K562 (cell line): ENCODE measurements at regions not wholly inside any gene's neighbourhood (a gene's known extent, or its start where the extent isn't known, plus 50 kb on each side); places are given as distances from the start of the nearest gene placed in this dataset.

Source experiments
- ATAC-seq: fragments of 200-7000 bp; cut with Tn5 transposase; 3 replicates; pipeline ENCODE4 v1.9.1; 2020; ENCODE audit warnings: moderate library complexity
- BruUV-seq: library from RNA; stranded (reverse); fragments of 400-500 nt; replicated peaks from 2 replicates; lab custom pipeline; 2021; lab: Mats Ljungman, UMichigan
- CTCF ChIA-PET: fragments of 300-600 bp; formaldehyde crosslinking; extraction: SDS; loops from one replicate; lab custom pipeline; 2021; ENCODE audit warnings: low intra/inter-chr PET ratio; lab: Yijun Ruan, JAX
- POLR2A ChIA-PET: fragments of 300-600, 350-650 bp; sonication (Branson Sonifier 250); formaldehyde crosslinking; extraction: SDS; loops from one replicate; lab custom pipeline; 2021; ENCODE audit warnings: antibody characterized with exemption, inconsistent platforms; lab: Yijun Ruan, JAX
- DNase-seq, 4 experiments: peaks; one replicate each; pipeline versions ENCODE4 v3.0.0 to v3.0.0-alpha.2; 2011 to 2018; ENCODE audit warnings: low spot score in 3 of 4, mixed read lengths in 3 of 4; ENCODE audit errors: extremely low read depth in 1 of 4
- FAIRE-seq: peaks from 2 replicates; lab custom pipeline; 2011; peaks lifted over from hg19 to GRCh38; lab: Jason Lieb, UNC
- H2AFZ ChIP-seq: 2 replicates; pipeline ENCODE4 v1.6.0; 2011; ENCODE audit warnings: low read depth, low read length, control low read depth, inconsistent platforms
- H3K27ac ChIP-seq: fragments of 200-600 bp; 3 replicates; pipeline ENCODE4 v1.8.0; 2011; ENCODE audit warnings: low read depth, mild to moderate bottlenecking, control low read depth, inconsistent platforms, low read length, moderate library complexity, mixed read lengths; ENCODE audit errors: extremely low read depth
- H3K27me3 ChIP-seq, 2 experiments: fragments of 300-600 bp in 1 of 2; 2 replicates in 1 of 2; 3 replicates in 1 of 2; pipeline versions ENCODE4 v1.6.0 to v1.8.0; 2011; ENCODE audit warnings: inconsistent platforms in 2 of 2, low read length in 2 of 2, mild to moderate bottlenecking in 1 of 2, mixed read lengths in 1 of 2, moderate library complexity in 1 of 2; ENCODE audit not compliant: control insufficient read depth in 2 of 2, insufficient read depth in 2 of 2
- H3K36me3 ChIP-seq: fragments of 300-600 bp; 3 replicates; pipeline ENCODE4 v1.8.0; 2011; ENCODE audit warnings: mild to moderate bottlenecking, low read length, inconsistent platforms; ENCODE audit not compliant: control insufficient read depth, insufficient read depth
- H3K4me1 ChIP-seq, 2 experiments: fragments of 200-600 bp in 1 of 2; replicated peaks in 1 of 2; 2 replicates in 1 of 2; 3 replicates in 1 of 2; pipeline versions ENCODE4 v1.5.1 to v1.8.0; 2011; ENCODE audit warnings: inconsistent platforms in 2 of 2, low read length in 2 of 2, mild to moderate bottlenecking in 1 of 2, mixed read lengths in 1 of 2, moderate library complexity in 1 of 2; ENCODE audit not compliant: control insufficient read depth in 2 of 2, insufficient read depth in 2 of 2
- H3K4me2 ChIP-seq: 2 replicates; pipeline ENCODE4 v1.6.1; 2011; ENCODE audit warnings: low read length, control low read depth, inconsistent platforms, mixed read lengths; ENCODE audit not compliant: insufficient read depth
- H3K4me3 ChIP-seq: fragments of 200-600 bp; sonication (generic), shearing (Covaris generic); 2 replicates; pipeline ENCODE4 v1.5.1; 2016; ENCODE audit warnings: control low read depth, inconsistent platforms
- H3K79me2 ChIP-seq: fragments of 200-600 bp; 3 replicates; pipeline ENCODE4 v1.8.0; 2011; ENCODE audit warnings: low read length, inconsistent platforms; ENCODE audit not compliant: control insufficient read depth, insufficient read depth
- H3K9ac ChIP-seq, 2 experiments: 2 replicates each; pipeline versions ENCODE4 v1.6.0 to v1.6.1; 2011; ENCODE audit warnings: low read depth in 2 of 2, low read length in 2 of 2, control low read depth in 1 of 2, inconsistent platforms in 1 of 2, mild to moderate bottlenecking in 1 of 2, mixed read lengths in 1 of 2; ENCODE audit not compliant: insufficient read depth in 1 of 2
- H3K9me1 ChIP-seq: one replicate; pipeline ENCODE4 v1.6.0; 2011; ENCODE audit warnings: inconsistent platforms, mild to moderate bottlenecking, low read length, moderate library complexity; ENCODE audit not compliant: control insufficient read depth, insufficient read depth
- H3K9me3 ChIP-seq: replicated peaks from 2 replicates; pipeline ENCODE4 v1.5.1; 2011; ENCODE audit warnings: low read depth, low read length, inconsistent platforms; ENCODE audit not compliant: control insufficient read depth, insufficient read depth
- H4K20me1 ChIP-seq: replicated peaks from 2 replicates; pipeline ENCODE4 v1.6.1; 2011; ENCODE audit warnings: low read length, inconsistent platforms, mixed read lengths; ENCODE audit not compliant: control insufficient read depth, insufficient read depth
- TRIM24 ChIP-seq, 2 experiments: fragments of 450-650 bp; IDR thresholded peaks; 2 replicates each; pipeline ENCODE4 v1.6.1; 2016
- U2AF2 ChIP-seq: fragments of 200-400 bp; formaldehyde crosslinking; optimal IDR thresholded peaks from 2 replicates; pipeline ENCODE3; 2017; ENCODE audit warnings: low read depth, mild to moderate bottlenecking, low read length
- WGBS: fragments of 100-300 bp; shearing (Covaris generic); methylation state at CpG from one replicate; pipeline ENCODE4 v1.1.6; 2016; ENCODE audit warnings: low coverage, mixed read lengths; ENCODE audit not compliant: insufficient coverage; ENCODE audit errors: missing lambda C conversion rate; 5-methylcytosine and 5-hydroxymethylcytosine counted together
- in situ Hi-C: fragments of 300-500 bp; cut with MboI; formaldehyde crosslinking; loops from 4 replicates; pipeline ENCODE4 v1.15.0; 2018; ENCODE audit warnings: inconsistent platforms, mixed read lengths
- intact Hi-C: fragments of 100-400 bp; cut with micrococcal nuclease; formaldehyde crosslinking; loops from 2 replicates; pipeline ENCODE4 v1.14.2; 2022
- TF ChIP-seq, protein P1 (sequence below): fragments of 450-650 bp; IDR thresholded peaks from 2 replicates; pipeline ENCODE4 v1.6.1; 2014; ENCODE audit warnings: low read depth, mild to moderate bottlenecking, moderate library complexity, borderline replicate concordance

DNA sequence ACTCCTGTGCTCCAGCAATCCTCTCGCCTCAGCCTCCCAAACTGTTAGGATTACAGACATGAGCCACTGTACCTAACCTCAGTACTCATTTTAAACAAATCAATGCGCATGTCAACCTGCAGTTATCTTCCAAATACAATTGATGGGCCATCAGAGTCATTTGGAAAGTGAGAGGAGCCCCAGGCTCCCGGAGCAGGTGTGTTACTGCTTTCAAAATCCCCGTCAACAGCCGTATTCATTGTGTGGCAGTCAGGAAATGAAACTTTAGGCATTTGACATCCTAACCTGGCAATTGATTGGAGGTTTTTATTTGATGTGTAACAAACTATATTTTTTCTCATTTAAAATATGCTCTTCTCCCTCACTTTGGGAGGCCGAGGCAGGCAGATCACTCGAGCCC lies 623.6 kb upstream of the TENM3 start:
- H3K9ac ChIP-seq, result no peak overlapping the region
- intact Hi-C loops, result no loop called here
- H3K27ac ChIP-seq, result no peak overlapping the region
- FAIRE-seq (no peak), ATAC-seq (no peak), DNase-seq (no peak)
- POLR2A ChIA-PET, result no interaction called here
- CTCF ChIA-PET, result no interaction called here
- H3K4me2 ChIP-seq, result no peak overlapping the region
- no peaks in the 10 kb centered on the region for H3K27me3 ChIP-seq
- WGBS, result 0% methylated on average over 7 of the region's 7 CpGs
- no peaks in the 10 kb centered on the region for H3K36me3 ChIP-seq
- H2AFZ ChIP-seq, result no peak overlapping the region
- H3K9me3 ChIP-seq, result no peaks in the 10 kb centered on the region
- TF ChIP-seq TRIM24 (IDR thresholded peaks at IDR 0.05), result no peak
- no peak for TF ChIP-seq U2AF2
- TF ChIP-seq, protein P1, sequence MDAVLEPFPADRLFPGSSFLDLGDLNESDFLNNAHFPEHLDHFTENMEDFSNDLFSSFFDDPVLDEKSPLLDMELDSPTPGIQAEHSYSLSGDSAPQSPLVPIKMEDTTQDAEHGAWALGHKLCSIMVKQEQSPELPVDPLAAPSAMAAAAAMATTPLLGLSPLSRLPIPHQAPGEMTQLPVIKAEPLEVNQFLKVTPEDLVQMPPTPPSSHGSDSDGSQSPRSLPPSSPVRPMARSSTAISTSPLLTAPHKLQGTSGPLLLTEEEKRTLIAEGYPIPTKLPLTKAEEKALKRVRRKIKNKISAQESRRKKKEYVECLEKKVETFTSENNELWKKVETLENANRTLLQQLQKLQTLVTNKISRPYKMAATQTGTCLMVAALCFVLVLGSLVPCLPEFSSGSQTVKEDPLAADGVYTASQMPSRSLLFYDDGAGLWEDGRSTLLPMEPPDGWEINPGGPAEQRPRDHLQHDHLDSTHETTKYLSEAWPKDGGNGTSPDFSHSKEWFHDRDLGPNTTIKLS, result no peak
- H3K9me1 ChIP-seq, result no peaks in the 10 kb centered on the region
- BruUV-seq, result no TSS peak
- H3K4me1 ChIP-seq, result no peaks in the 10 kb centered on the region
- no peak overlapping the region for H3K4me3 ChIP-seq
- in situ Hi-C loops, result no loop called here
- H4K20me1 ChIP-seq, result no peaks in the 10 kb centered on the region
- H3K79me2 ChIP-seq, result no peaks in the 10 kb centered on the region
